IMR-90 (cell line): ENCODE measurements at regions not wholly inside any gene's neighbourhood (a gene's known extent, or its start where the extent isn't known, plus 50 kb on each side); places are given as distances from the start of the nearest gene placed in this dataset.

Source experiments
- ATAC-seq: fragments of 200-7000 bp; cut with Tn5 transposase; 2 replicates; pipeline ENCODE4 v1.9.1; 2020; ENCODE audit warnings: low read depth, mild to moderate bottlenecking, moderate library complexity
- BruUV-seq: library from RNA; stranded (reverse); fragments of 400-500 nt; replicated peaks from 2 replicates; lab custom pipeline; 2021; lab: Mats Ljungman, UMichigan
- CTCF ChIA-PET: fragments of 300-600 bp; formaldehyde crosslinking; extraction: SDS; loops from one replicate; lab custom pipeline; 2021; ENCODE audit warnings: antibody characterized with exemption; lab: Yijun Ruan, JAX
- POLR2A ChIA-PET: fragments of 300-600 bp; sonication (Branson Sonifier 250); formaldehyde crosslinking; loops from one replicate; lab custom pipeline; 2022; ENCODE audit warnings: antibody characterized with exemption; ENCODE audit not compliant: unreplicated experiment; lab: Charles Lee
- DNase-seq: peaks from one replicate; pipeline ENCODE4 v3.0.0; 2013
- H2AFZ ChIP-seq: replicated peaks from 2 replicates; pipeline ENCODE3; 2013; ENCODE audit warnings: low read length, mild to moderate bottlenecking; ENCODE audit not compliant: poor library complexity
- H2AK5ac ChIP-seq: 2 replicates; pipeline ENCODE4 v1.6.1; 2013; ENCODE audit warnings: low read depth, low read length, inconsistent platforms
- H2AK9ac ChIP-seq: replicated peaks from 2 replicates; pipeline ENCODE3; 2013; ENCODE audit warnings: mild to moderate bottlenecking, low read depth, low read length, moderate library complexity; ENCODE audit not compliant: poor library complexity
- H2BK120ac ChIP-seq: 2 replicates; pipeline ENCODE4 v1.6.1; 2013; ENCODE audit warnings: low read depth, low read length, inconsistent platforms
- H2BK15ac ChIP-seq: 3 replicates; pipeline ENCODE4 v1.6.1; 2013; ENCODE audit warnings: low read depth, low read length, inconsistent platforms
- H2BK20ac ChIP-seq: 2 replicates; pipeline ENCODE4 v1.6.1; 2013; ENCODE audit warnings: low read depth, mild to moderate bottlenecking, inconsistent platforms, low read length, moderate library complexity
- H2BK5ac ChIP-seq: 2 replicates; pipeline ENCODE4 v1.6.1; 2013; ENCODE audit warnings: mild to moderate bottlenecking, low read depth, low read length, inconsistent platforms; ENCODE audit not compliant: poor library complexity, severe bottlenecking
- H3K14ac ChIP-seq: replicated peaks from 2 replicates; pipeline ENCODE4 v1.6.1; 2013; ENCODE audit warnings: low read depth, low read length, inconsistent platforms
- H3K18ac ChIP-seq: 2 replicates; pipeline ENCODE4 v1.6.1; 2013; ENCODE audit warnings: low read depth, low read length, control low read depth
- H3K23ac ChIP-seq: 2 replicates; pipeline ENCODE4 v1.6.1; 2013; ENCODE audit warnings: low read depth, low read length, inconsistent platforms
- H3K27ac ChIP-seq: 2 replicates; pipeline ENCODE4 v1.5.1; 2013; ENCODE audit warnings: mild to moderate bottlenecking, control low read depth, low read length; ENCODE audit not compliant: insufficient read depth
- H3K27me3 ChIP-seq: 2 replicates; pipeline ENCODE4 v1.6.1; 2013; ENCODE audit warnings: low read length; ENCODE audit not compliant: control insufficient read depth, insufficient read depth
- H3K36me3 ChIP-seq: 2 replicates; pipeline ENCODE4 v1.6.1; 2013; ENCODE audit warnings: low read length, mixed read lengths; ENCODE audit not compliant: control insufficient read depth, insufficient read depth
- H3K4ac ChIP-seq: 2 replicates; pipeline ENCODE4 v1.6.1; 2013; ENCODE audit warnings: low read depth, low read length, inconsistent platforms
- H3K4me1 ChIP-seq: 2 replicates; pipeline ENCODE4 v1.6.1; 2013; ENCODE audit warnings: low read length, mixed read lengths; ENCODE audit not compliant: control insufficient read depth, insufficient read depth
- H3K4me2 ChIP-seq: 2 replicates; pipeline ENCODE4 v1.6.1; 2013; ENCODE audit warnings: low read depth, mild to moderate bottlenecking, control low read depth, low read length, moderate library complexity
- H3K4me3 ChIP-seq: 2 replicates; pipeline ENCODE4 v1.5.1; 2013; ENCODE audit warnings: low read depth, mild to moderate bottlenecking, control low read depth, low read length, moderate library complexity; ENCODE audit not compliant: insufficient read depth
- H3K56ac ChIP-seq: 2 replicates; pipeline ENCODE4 v1.6.1; 2013; ENCODE audit warnings: low read length, inconsistent platforms; ENCODE audit not compliant: insufficient read depth; ENCODE audit errors: extremely low read depth
- H3K79me1 ChIP-seq, 2 experiments: 2 replicates each; pipeline ENCODE4 v1.6.1; 2013; ENCODE audit warnings: low read length in 2 of 2, inconsistent platforms in 1 of 2, low read depth in 1 of 2
- H3K9ac ChIP-seq: 2 replicates; pipeline ENCODE4 v1.6.1; 2013; ENCODE audit warnings: low read depth, low read length, control low read depth
- H3K9me1 ChIP-seq: 2 replicates; pipeline ENCODE4 v1.6.1; 2013; ENCODE audit warnings: low read length, inconsistent platforms; ENCODE audit not compliant: insufficient read depth
- H3K9me3 ChIP-seq: 2 replicates; pipeline ENCODE4 v1.6.1; 2013; ENCODE audit warnings: low read length; ENCODE audit not compliant: control insufficient read depth, insufficient read depth
- H4K20me1 ChIP-seq: 2 replicates; pipeline ENCODE4 v1.6.1; 2013; ENCODE audit warnings: low read length, inconsistent platforms; ENCODE audit not compliant: insufficient read depth
- H4K5ac ChIP-seq: 2 replicates; pipeline ENCODE4 v1.6.1; 2013; ENCODE audit warnings: mild to moderate bottlenecking, low read depth, low read length, control low read depth
- H4K8ac ChIP-seq, 2 experiments: 2 replicates each; pipeline ENCODE4 v1.6.1; 2013; ENCODE audit warnings: low read depth in 2 of 2, low read length in 2 of 2, control low read depth in 1 of 2, inconsistent platforms in 1 of 2
- H4K91ac ChIP-seq: 2 replicates; pipeline ENCODE4 v1.6.1; 2013; ENCODE audit warnings: low read depth, low read length, inconsistent platforms; ENCODE audit not compliant: insufficient read depth
- BHLHE40 ChIP-seq: fragments of 150-350 bp; IDR thresholded peaks from 2 replicates; pipeline ENCODE4 v1.6.1; 2016; ENCODE audit warnings: mild to moderate bottlenecking, low read depth, low read length
- WGBS, 2 experiments: methylation state at CpG; one replicate each; pipeline versions ENCODE4 v1.1.5 to v1.1.7; 2013; ENCODE audit warnings: missing lambda C conversion rate in 2 of 2; ENCODE audit not compliant: insufficient read length in 1 of 2; ENCODE audit errors: extremely low coverage in 2 of 2; 5-methylcytosine and 5-hydroxymethylcytosine counted together
- dilution Hi-C: fragments of 300-500 bp; cut with HindIII; formaldehyde crosslinking; loops from one replicate; pipeline ENCODE4 v1.14.3; 2018; ENCODE audit warnings: low sequenced_read_pairs; ENCODE audit not compliant: unreplicated experiment
- in situ Hi-C: fragments of 300-500 bp; cut with MboI; formaldehyde crosslinking; loops from 3 replicates; pipeline ENCODE4 v1.14.3; 2019; ENCODE audit warnings: low sequenced_read_pairs, inconsistent platforms, mixed read lengths
- intact Hi-C: fragments of 100-400 bp; cut with micrococcal nuclease; formaldehyde crosslinking; loops from 2 replicates; pipeline ENCODE4 v1.10.0; 2022

- Histone ChIP-seq H3K4me1 (peaks cover 9% of the 10 kb centered on the region), H3K9me3 (no peaks in the 10 kb centered on the region), H2BK120ac (peak overlapping the region; percentile 45), H3K79me1 (no peaks in the 10 kb centered on the region), H4K5ac (peak overlapping the region; percentile 97), H3K9me1 (no peaks in the 10 kb centered on the region), H4K91ac (0 out of 2 replicates have a peak overlapping the region, but pooled peaks have one; percentile 17), H3K4ac (no peak overlapping the region), H2BK15ac (no peak overlapping the region), H3K18ac (peak overlapping the region; percentile 95), H2BK5ac (no peak overlapping the region), H3K56ac (no peak overlapping the region), H2AK5ac (no peak overlapping the region), H3K9ac (no peak overlapping the region), H3K36me3 (no peaks in the 10 kb centered on the region), H4K8ac (0 out of 4 replicates have a peak overlapping the region, but pooled peaks of 1 of the 2 experiments have one; percentile 19), H3K4me3 (no peak overlapping the region), H3K14ac (no peak overlapping the region), H2AK9ac (no peak overlapping the region), H3K23ac (no peak overlapping the region), H3K27ac (peak overlapping the region; percentile 63; the same call in 1 of the 2 replicates), H3K4me2 (no peak overlapping the region), H3K27me3 (no peaks in the 10 kb centered on the region), H4K20me1 (no peaks in the 10 kb centered on the region), H2AFZ (no peak overlapping the region), H2BK20ac (no peak overlapping the region)
- dilution Hi-C loops (no loop called here), in situ Hi-C loops (no loop called here), intact Hi-C loops (no loop called here)
- ChIA-PET POLR2A (no interaction called here), CTCF (no interaction called here)
- no TSS peak for BruUV-seq
- DNase-seq (peak; percentile 10), ATAC-seq (no peak)
- no CpG with 5 or more reads among the region's 4 CpGs for WGBS, 2 experiments
- no peak for TF ChIP-seq BHLHE40
These were observed 847.9 kb upstream of the CHAC2 start for GRCh38 chr2:52919673-52920072.
